GM21515 (cell line): ENCODE measurements at regions not wholly inside any gene's neighbourhood (a gene's known extent, or its start where the extent isn't known, plus 50 kb on each side); places are given as distances from the start of the nearest gene placed in this dataset.
"Not testable (repeated sequence)": the region's sequence is repeated elsewhere in the genome, so short reads cannot be mapped to it uniquely, and the experiment has no call there.

Experiments used
- ATAC-seq: cut with Tn5 transposase; IDR thresholded peaks from one replicate; pipeline ENCODE4 v1.9.1; 2021; ENCODE audit not compliant: unreplicated experiment

DNA sequence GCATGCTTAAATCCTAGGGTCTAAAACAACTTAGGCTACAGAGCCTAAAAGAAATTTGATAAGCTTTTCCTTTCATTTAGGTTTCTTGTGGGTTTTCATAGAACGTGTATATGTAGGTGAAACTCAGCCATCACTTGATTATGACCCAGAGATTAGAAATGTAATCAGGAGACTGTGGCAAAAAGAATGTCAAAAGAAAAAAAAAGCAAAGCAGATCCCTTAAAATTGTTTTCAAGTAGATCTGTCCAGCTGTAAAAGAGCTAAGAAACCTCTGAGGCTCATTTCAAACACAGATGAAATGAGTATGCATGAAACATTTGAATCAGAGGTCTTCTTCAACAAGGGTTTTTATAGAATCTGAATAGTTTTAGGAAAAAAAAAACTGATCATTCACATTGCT is 341.3 kb upstream of the PRDM1 start:
- ATAC-seq, result no peak

DNA sequence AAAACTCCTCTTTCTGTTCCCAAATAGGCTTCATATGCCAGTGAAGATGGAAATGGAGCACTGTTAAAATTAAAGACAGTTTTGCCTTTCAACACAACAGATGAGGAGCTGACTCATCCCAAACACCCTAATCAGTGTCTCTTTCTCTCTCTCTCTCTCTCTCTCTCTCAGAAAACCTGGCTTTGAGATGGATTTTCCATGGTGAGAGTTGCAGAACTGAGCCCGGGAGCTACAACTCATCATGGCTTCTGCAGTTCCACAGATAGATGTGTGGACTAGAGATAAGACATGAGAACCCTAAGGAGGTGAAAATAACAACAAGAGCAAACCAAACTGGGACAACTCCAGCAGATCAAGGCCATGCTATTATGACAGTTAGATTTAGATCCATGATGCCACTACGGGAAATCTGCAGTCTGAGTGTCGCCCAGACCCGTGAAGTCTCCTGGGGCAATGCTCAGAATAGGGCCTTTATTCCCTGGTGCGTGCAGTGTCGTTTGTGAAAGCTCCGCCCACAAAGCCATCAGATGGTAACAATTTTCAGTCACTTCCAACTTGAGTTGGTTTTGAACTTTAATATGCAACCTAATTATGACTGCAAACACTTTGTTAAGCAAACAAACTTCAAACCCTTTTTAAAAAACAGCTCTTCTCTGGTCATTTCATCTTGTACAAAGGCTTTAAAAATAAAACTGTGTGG is 338.2 kb upstream of the PREP start:
- no peak for ATAC-seq

DNA sequence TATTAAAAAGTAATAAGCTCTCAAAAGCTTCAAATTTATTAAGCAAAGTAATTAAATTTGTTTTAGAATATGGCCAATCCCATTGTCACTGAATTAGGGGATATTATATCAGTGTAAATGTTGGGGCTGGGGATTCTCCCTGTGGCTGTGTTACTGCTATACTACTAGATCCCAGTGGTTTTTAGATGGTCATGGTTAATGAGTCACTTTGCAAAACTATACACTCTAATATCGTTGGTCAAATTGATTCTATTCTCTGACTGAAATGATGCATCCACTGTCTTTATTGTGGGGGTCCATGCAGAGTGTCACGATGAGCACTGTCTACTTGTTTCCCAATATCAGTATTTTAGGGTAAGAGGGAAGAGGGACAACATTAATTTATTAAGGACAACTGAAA is 336.9 kb upstream of the PREP start:
- no peak for ATAC-seq

- no peak for ATAC-seq
These were observed 330.8 kb upstream of the PREP start for GRCh38 chr6:105733556-105734162.

GRCh38 chr6:105728995-105729394 is 326.1 kb upstream of the PREP start:
- no peak for ATAC-seq

DNA sequence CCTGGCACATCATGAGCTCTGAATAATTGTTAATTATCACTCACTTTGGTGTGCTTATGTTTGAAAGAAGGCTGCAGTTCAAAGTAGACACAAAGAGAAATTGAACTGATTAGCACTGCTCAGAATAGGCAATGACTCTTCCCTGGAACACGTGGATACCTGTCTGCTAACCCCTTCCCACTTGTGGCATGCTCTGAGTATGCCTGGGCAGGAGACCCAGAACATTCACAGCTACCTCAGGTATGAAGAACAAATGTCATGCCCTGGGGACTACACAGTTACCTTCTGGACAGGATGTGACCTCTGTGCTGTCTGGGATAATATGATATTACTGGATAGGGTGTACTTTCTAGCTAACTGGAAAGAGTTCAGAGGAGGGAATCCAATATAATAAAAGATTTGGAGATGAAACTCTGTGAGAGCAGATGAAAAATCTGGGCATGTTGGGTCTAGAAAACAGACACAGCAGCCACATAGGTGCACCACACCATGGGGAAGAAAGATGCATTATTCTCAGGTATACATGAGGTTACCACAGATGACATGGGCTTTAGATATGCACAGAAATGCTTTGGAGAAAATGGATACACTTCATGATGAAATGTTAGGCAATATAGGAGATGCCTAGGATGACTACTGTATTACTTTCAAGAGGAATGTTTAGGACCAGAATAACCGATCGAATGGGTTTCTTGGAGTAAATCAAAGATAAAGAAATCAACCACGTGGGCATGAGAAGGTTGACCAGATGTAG is 324.2 kb upstream of the PREP start:
- no peak for ATAC-seq

GRCh38 chr6:105714846-105715245 is 312.0 kb upstream of the PREP start:
- no peak for ATAC-seq

- ATAC-seq, result no peak
These were observed 310.7 kb upstream of the PREP start for GRCh38 chr6:105713474-105714118.

GRCh38 chr6:105711216-105711615 is 308.3 kb upstream of the PREP start:
- no peak for ATAC-seq

DNA sequence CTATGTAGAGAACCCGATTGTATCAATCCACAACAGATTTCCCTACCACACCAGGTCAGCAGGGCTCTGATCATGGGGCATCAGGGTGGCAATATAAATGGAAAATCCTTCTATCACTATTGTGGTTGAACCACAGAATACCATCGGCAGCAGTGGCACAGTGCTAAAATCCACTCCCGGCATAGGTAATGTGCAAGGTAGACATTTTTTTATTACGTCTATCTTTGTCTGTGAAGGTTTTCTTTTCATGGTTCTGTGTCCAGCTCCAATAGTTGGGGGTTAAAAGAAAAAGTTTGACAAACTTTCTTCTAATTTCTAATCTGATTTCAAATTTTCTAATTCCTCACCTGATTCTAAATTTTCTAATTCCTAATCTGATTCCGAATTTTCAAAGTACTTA is 302.7 kb upstream of the PREP start:
- ATAC-seq, result no peak

GRCh38 chr6:105695461-105695860 is 292.6 kb upstream of the PREP start:
- no peak for ATAC-seq

- no peak for ATAC-seq
These were observed 289.8 kb upstream of the PREP start for GRCh38 chr6:105692613-105693215.

DNA sequence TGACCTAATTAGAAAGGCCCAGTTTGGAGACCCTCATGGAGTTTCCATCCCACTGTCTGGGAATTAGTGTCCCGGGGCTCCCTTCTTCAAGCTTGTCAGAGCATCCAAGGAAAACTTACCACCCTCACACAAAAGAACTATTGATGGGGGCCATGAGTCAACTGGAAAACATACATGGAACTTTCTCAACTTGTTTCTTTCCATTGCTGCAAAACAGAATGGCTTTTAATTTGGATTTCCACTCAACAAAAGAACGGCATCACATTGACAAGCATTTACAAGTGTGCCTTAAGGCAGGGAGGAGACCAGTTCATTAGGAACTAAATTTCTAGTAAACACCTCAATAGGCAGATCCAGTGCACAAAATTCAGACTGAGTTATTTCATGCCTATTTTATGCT is 289.1 kb upstream of the PREP start:
- ATAC-seq, result no peak

- ATAC-seq, result no peak
These were observed 288.2 kb upstream of the PREP start for GRCh38 chr6:105691081-105691480.

DNA sequence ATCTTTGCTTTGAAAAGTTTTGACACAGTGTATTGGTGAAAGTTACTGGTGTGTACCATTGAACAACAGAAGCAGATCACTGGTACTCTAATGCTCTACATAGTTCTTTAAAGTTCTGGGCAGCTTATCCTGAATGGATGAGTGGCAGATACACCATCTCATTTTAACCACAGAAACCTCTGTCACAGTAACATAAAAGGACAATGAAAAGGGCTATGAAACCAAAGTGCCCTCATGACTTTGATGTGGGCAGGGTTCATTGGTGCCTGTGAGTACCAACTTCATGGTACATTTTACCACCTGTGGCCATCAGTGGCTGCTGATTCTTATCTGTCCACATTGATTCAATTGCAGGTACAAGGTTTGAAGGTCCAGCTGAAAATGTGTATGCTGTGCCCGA is 285.7 kb upstream of the PREP start:
- ATAC-seq, result no peak

GRCh38 chr6:105686793-105687192 is 283.9 kb upstream of the PREP start:
- ATAC-seq, result not testable (repeated sequence)

- ATAC-seq, result no peak
These were observed 278.2 kb upstream of the PREP start for GRCh38 chr6:105681061-105681460.

- ATAC-seq, result no peak
These were observed 277.2 kb upstream of the PREP start for GRCh38 chr6:105680131-105680530.

DNA sequence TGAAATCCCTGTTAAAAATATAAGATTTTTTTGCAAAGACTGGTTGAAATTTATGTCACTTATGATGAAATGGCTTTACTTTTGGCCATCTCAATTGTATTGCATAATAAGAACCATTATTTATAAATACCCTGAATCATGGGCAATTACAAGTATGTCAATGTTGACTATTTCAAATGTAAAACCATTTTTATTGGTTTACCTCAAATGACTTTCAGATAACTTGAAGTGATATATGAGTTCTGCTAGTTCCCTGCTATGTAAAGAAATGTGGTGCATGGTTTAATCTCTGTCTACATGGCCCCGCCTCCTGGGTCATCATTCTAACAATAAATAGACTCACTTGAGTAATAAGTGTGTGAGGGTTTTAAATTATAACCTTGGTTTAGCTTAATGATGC is 275.6 kb upstream of the PREP start:
- no peak for ATAC-seq

DNA sequence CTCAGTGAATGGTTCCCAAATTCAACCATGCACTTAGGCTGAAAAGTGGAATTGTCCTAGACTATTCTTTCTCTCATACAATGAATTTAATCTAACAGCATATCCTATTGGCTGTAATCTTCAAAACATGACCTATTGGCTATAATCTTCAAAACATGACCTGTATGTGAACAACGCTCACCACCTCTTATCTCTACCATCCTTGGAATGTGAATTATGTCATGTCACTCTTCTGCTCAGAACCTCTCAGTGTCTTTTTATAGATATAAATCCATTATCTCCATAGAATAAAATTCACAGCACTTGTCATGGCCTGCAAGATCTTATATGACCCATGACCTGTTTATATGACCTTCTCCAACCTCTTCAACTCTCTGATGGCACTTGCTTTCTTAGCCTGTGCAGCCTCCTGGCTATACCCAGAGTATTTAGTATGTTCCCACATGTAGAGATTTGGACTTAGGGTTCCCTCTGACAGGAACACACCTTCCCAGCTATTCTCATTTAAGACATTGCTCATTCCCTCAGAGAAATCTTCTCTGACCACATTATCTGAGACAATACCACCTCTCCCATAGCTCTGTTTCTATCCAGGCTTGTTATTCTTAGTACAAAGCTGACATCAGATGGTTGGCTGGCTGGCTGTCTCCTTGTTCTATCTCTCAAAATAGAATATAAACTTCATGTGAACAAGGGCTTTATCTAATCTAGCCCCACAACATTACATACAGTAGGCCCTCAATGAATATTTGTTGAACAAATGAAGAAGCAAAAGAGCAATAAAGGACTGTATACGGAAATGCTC is 275.0 kb upstream of the PREP start:
- ATAC-seq, result no peak

GRCh38 chr6:105676857-105677256 is 274.0 kb upstream of the PREP start:
- no peak for ATAC-seq
